HG02798 (cell line): ENCODE measurements at regions not wholly inside any gene's neighbourhood (a gene's known extent, or its start where the extent isn't known, plus 50 kb on each side); places are given as distances from the start of the nearest gene placed in this dataset.

Experiments
- ATAC-seq: cut with Tn5 transposase; IDR thresholded peaks from one replicate; pipeline ENCODE4 v1.9.1; 2021; ENCODE audit warnings: mild to moderate bottlenecking; ENCODE audit not compliant: unreplicated experiment, poor library complexity

GRCh38 chr21:25387665-25388064 is 219.6 kb downstream of the MRPL39 start:
- peak; percentile 29 for ATAC-seq

GRCh38 chr21:25385911-25386474 is 221.3 kb downstream of the MRPL39 start:
- ATAC-seq = no peak

DNA sequence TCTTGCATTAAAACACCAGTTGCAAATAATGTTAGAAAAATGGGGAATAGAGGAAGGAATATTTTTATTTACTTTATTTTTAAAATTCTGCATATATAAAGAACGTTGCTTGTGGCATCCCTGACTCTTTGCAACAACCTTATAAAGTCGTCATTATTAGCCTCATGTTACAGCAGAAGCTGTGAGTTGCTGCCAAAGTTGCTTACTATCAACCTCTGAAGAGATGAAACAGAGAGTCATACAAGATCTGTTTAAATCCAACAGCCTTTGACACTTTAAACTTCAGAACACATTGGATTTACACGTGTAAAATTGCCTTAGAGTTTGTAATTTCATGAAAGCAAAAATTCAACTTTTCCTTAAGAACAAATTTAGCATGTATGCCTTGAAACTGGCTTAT is 221.9 kb downstream of the MRPL39 start:
- no peak for ATAC-seq

DNA sequence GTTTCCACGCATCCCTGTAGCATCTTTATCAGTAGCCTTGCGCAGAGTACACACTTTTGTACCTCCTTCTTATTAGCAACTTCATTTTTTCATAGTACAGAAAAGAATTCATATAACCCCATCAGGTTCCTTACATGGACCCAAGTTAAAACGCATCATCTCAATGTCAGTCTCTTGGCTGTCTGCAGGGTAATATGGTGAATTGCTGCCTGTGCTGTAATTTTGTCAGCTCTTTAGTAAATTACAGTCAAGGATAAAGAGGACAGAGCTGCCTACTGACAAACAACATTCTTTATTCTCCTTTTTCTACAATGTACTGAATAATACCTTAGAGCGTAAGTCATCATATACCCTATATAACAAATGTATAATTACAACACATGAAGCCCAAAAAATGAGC is 222.5 kb downstream of the MRPL39 start:
- ATAC-seq = no peak

- no peak for ATAC-seq
Observed at GRCh38 chr21:25383545-25383944, 223.7 kb downstream of the MRPL39 start.

DNA sequence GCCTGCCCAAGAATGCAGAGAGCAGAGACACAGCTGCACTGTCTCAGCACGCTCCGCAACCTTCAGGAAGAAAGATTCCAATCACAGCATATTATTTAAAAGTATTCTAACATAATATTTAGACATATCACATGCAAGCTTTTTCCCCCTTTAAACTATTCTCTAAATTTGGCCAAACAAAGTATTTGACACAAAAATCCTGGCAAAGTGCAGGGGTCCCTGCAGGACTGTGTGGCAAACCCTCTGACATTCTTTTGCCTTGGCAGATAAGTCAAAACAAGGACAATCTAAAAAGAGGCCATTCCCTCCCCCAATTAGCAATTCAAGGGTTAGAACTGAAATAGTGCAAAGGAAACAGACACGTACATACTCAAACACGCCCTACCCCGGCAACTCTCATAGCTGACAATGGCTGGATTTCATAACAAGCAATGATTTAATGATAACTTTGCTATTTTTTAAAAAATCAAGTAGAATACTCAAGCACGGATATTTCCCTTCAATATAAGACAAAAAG is 225.3 kb downstream of the MRPL39 start:
- no peak for ATAC-seq

DNA sequence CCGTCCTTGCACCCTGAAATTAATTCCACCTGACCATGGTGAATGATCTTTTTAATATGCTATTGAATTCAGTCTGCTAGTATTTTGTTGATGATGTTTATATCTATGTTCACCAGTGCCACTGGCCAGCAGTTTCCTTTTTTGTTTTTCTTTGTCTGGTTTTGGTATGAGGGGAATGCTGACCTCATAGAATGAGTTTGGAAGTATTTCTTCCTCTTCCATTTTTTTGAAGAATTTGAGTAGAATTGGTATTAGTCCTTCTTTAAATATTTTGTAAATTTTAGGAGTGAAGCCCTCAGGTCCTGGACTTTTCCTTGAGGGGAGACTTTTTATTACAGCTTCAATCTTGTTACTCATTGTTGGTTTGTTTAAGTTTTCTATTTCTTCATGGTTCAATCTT is 231.6 kb downstream of the MRPL39 start:
- ATAC-seq = no peak

DNA sequence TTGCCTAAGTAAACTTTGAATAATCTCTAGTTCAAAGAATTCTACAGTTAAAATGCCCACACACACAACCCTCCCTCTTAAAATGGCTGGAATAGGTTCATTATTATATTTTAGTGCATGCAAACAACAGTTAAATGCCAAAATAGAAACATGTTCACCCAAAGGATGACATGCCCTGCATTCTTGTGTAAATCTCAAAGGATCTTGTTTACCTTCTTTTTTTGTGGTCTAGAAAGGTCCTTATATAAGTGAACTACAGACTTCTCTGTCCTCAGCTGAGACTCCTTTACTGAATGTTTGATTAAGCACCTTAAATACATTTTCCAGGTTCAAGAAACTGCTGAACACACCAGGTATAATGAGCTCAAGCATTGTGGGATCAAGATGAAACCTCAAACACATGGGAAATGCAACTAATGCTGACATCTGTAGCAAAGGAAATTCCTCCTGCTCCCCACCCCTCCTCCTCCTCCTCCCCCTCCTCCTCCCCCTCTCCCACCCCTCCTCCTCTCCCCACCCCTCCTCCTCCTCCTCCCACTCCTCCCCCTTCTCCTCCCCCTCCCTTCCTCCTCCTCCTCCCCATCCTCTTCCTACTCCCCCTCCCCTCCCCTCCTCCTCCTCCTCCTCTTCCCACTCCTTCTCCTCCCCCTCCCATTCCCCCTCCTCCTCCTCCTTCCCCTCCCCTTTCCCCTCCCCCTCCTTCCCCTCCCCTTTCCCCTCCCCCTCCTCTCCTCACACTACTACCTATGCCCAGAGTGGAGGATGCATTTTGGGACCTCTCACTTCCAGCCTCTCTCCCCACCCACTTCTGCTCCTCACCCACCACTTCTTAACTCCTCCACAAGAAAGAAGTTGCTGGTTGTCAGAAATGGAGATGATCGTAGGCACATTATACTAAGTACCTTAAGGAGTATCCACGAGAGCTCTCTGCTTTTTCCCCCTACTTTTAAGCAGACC is 233.9 kb downstream of the MRPL39 start:
- ATAC-seq = no peak

GRCh38 chr21:25371841-25372425 is 235.3 kb downstream of the MRPL39 start:
- ATAC-seq = no peak

- ATAC-seq = no peak
Observed at GRCh38 chr21:25370311-25370744, 237.0 kb downstream of the MRPL39 start.

DNA sequence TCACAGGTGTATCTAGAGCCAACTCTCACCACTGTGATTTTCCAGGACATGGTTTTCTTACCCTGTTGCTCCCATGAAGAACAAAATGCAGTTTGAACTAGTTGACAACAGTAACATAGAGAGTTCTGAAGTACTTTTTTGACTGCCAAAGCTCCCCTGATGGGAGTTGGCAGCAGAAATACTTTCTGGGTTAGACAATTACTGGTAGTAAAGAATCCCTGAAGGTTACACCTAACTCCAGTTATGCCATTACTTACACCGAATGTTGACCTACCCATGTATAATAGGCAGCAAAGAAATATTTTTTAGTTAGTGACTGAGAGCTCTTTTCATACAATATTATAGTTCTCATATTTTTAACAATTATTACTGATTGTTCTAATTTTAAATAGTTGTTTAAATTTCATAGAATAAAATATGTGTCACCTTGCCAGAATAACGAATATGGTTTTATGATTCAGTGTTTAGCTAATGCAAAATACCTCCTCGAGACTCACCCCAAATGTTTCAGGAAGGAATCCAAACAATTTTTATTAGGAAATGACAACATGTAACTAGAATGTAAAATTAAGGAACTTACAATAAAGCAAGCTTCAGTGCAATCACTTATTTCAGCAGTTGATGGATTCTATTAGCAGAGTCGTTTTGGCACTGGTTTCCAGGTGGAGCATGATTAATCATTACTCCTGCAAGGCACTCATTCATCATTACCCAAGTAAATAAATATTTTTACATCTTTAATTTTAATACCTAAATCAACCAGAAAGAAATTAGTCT is 237.6 kb downstream of the MRPL39 start:
- no peak for ATAC-seq

- ATAC-seq = no peak
Observed at GRCh38 chr21:25368531-25368930, 238.8 kb downstream of the MRPL39 start.

- ATAC-seq = no peak
Observed at GRCh38 chr21:25366116-25366515, 241.2 kb downstream of the MRPL39 start.

DNA sequence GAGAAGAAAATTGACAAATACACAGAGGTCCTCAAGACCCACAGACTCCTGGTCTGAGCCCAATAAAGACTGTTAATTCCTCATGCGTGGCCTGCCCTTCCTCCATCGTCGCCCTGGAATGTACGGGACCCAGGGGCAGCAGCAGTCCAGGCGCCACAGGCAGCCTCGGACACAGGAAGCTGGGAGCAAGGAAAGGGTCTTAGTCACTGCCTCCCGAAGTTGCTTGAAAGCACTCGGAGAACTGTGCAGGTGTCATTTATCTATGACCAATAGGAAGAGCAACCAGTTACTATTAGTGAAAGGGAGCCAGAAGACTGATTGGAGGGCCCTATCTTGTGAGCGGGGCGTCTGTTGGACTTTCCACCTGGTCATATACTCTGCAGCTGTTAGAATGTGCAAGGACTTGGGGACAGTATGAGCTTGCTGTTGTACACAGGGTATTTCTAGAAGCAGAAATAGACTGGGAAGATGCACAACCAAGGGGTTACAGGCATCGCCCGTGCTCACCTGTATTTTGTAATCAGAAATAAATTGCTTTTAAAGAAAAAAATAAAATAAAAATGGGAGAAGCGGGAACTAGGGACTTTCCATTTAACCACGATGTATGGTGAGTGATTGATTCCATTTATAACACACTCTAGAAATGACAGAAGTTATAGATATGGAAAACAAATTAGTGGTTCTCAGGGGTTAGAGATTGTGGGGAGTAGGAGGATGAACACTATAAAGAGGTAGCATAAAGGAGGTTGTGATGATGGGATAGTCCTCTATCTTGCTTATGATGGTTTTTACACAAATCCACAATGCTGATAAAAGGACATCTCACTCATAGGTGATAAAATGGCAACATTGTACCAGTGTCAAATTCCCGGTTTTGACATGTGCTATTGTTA is 244.7 kb downstream of the MRPL39 start:
- peak; percentile 46 for ATAC-seq

DNA sequence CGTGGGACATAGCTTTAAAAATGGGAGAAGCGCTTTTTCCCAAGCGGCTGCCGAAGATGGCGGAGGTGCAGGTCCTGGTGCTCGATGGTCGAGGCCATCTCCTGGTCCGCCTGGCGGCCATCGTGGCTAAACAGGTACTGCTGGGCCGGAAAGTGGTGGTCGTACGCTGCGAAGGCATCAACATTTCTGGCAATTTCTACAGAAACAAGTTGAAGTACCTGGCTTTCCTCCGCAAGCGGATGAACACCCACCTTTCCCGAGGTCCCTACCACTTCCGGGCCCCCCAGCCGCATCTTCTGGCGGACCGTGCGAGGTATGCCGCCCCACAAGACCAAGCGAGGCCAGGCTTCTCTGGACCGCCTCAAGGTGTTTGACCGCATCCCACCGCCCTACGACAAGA is 245.5 kb downstream of the MRPL39 start:
- no peak for ATAC-seq

- ATAC-seq = no peak
Observed at GRCh38 chr21:25361097-25361496, 246.2 kb downstream of the MRPL39 start.

DNA sequence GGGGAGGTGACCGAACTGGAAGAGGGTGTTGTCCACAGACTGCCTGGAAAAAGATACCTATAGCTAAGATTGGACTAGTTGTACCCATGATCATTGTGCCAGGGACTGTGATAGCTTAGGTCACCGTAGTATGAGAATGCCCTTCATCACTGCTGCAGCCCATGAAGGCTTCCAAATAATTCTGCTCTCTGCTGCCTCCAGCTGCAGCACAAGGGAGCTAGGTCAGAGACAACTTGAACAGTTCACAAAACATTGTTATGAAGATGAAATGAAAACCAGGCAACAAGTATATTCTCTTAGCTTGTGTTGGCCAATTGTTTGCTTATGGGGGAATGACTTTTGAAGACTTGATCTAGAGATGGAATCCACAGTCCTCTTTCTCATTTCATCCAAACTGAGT is 246.7 kb downstream of the MRPL39 start:
- peak; percentile 52 for ATAC-seq

GRCh38 chr21:25359724-25360123 is 247.6 kb downstream of the MRPL39 start:
- ATAC-seq = no peak

DNA sequence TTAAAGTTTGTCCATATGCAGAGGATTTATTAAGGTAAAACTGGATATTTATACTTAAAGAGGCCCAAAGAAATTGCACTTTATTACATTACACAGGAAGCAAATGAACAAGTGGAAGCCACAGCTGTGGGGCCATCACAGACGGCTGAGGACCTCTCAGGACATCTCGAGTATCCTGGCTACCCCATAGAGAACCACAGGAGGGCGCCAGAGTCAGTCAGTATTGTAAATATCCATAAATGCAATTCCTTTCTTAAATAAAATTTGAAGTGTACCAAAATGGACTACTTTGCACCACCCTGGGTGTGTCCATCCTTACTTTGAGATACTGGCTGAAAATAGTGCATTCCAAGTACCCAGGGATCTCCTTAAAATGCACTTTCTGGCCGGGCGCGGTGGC is 257.2 kb downstream of the MRPL39 start:
- ATAC-seq = peak; percentile 42
